RPMI7951 (cell line): ENCODE measurements at regions not wholly inside any gene's neighbourhood (a gene's known extent, or its start where the extent isn't known, plus 50 kb on each side); places are given as distances from the start of the nearest gene placed in this dataset.
A peak's percentile ranks its signal among the peaks of the same experiment; 100 is the strongest.
"Not testable (repeated sequence)": the region's sequence is repeated elsewhere in the genome, so short reads cannot be mapped to it uniquely, and the experiment has no call there.

Experiments
- DNase-seq: peaks from one replicate; pipeline ENCODE4 v3.0.0-alpha.2; 2012; ENCODE audit warnings: low read depth

GRCh38 chr1:182003953-182004586 is 57.4 kb downstream of the ZNF648 start:
- no peak for DNase-seq

- no peak for DNase-seq
These were observed 58.3 kb downstream of the ZNF648 start for GRCh38 chr1:182003025-182003725.

GRCh38 chr1:182002570-182002969 is 58.9 kb downstream of the ZNF648 start:
- no peak for DNase-seq

GRCh38 chr1:181998858-181999257 is 62.7 kb downstream of the ZNF648 start:
- no peak for DNase-seq

- DNase-seq: no peak
These were observed 69.4 kb downstream of the ZNF648 start for GRCh38 chr1:181992072-181992471.

GRCh38 chr1:181990728-181991127 is 70.8 kb downstream of the ZNF648 start:
- no peak for DNase-seq

- no peak for DNase-seq
These were observed 72.1 kb downstream of the ZNF648 start for GRCh38 chr1:181989261-181989920.

- no peak for DNase-seq
These were observed 73.5 kb downstream of the ZNF648 start for GRCh38 chr1:181987996-181988395.

- DNase-seq: peak; percentile 4
These were observed 74.1 kb downstream of the ZNF648 start for GRCh38 chr1:181987334-181987895.

- DNase-seq: no peak
These were observed 74.6 kb downstream of the ZNF648 start for GRCh38 chr1:181986907-181987305.

GRCh38 chr1:181985936-181986906 is 75.3 kb downstream of the ZNF648 start:
- DNase-seq: no peak

- no peak for DNase-seq
These were observed 76.2 kb downstream of the ZNF648 start for GRCh38 chr1:181985281-181985680.

GRCh38 chr1:181984006-181984405 is 77.5 kb downstream of the ZNF648 start:
- no peak for DNase-seq

GRCh38 chr1:181981821-181982220 is 79.7 kb downstream of the ZNF648 start:
- no peak for DNase-seq

- no peak for DNase-seq
These were observed 89.3 kb downstream of the ZNF648 start for GRCh38 chr1:181972256-181972655.

- no peak for DNase-seq
These were observed 90.1 kb downstream of the ZNF648 start for GRCh38 chr1:181971424-181971823.

GRCh38 chr1:181969902-181970301 is 91.6 kb downstream of the ZNF648 start:
- DNase-seq: no peak

- not testable (repeated sequence) for DNase-seq
These were observed 106.8 kb downstream of the ZNF648 start for GRCh38 chr1:181954696-181955095.

- not testable (repeated sequence) for DNase-seq
These were observed 107.3 kb downstream of the ZNF648 start for GRCh38 chr1:181954178-181954577.

- DNase-seq: no peak
These were observed 107.9 kb downstream of the ZNF648 start for GRCh38 chr1:181953596-181953995.

GRCh38 chr1:181951213-181951612 is 110.3 kb downstream of the ZNF648 start:
- no peak for DNase-seq

- DNase-seq: peak; percentile 5
These were observed 112.0 kb downstream of the ZNF648 start for GRCh38 chr1:181949500-181949899.
